Uterus (tissue), 2 donors: ENCODE measurements at regions not wholly inside any gene's neighbourhood (a gene's known extent, or its start where the extent isn't known, plus 50 kb on each side); places are given as distances from the start of the nearest gene placed in this dataset.

Experiments
- POLR2A ChIP-seq, 2 donors: fragments of 450-650 bp; IDR thresholded peaks; one replicate each; pipeline ENCODE4 v1.6.1; 2016; ENCODE audit warnings: antibody characterized with exemption in 2 of 2, mild to moderate bottlenecking in 1 of 2, moderate library complexity in 1 of 2
- TF ChIP-seq, protein P1 (sequence below), 4 experiments: fragments of 200-600 bp in 2 of 4; fragments of 450-650 bp in 2 of 4; sonication (generic) in 2 of 4; IDR thresholded peaks; one replicate each; pipeline ENCODE4 v1.5.1; 2016 to 2019; ENCODE audit warnings: antibody characterized with exemption in 4 of 4, mild to moderate bottlenecking in 2 of 4, moderate library complexity in 1 of 4

DNA sequence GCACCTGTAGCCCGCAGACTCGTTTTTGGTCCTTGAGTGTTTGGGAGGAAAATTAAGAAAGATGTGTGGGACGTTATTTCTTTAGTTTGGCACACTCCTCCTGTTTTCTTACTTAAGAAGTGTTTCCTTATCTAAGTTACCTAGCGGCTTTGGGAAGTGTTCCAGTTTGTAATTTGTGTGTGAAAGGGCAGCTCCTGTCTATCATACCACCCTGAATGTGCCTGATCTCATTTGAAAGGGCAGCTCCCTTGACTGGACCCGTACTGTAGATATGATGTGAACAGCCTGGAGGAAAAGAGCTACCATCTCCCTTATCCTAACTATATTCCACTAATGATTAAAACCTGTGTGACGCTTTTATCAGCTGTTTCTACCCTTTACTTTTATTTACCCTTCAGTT, 314.3 kb downstream of the CHRM3 start:
- TF ChIP-seq, protein P1, sequence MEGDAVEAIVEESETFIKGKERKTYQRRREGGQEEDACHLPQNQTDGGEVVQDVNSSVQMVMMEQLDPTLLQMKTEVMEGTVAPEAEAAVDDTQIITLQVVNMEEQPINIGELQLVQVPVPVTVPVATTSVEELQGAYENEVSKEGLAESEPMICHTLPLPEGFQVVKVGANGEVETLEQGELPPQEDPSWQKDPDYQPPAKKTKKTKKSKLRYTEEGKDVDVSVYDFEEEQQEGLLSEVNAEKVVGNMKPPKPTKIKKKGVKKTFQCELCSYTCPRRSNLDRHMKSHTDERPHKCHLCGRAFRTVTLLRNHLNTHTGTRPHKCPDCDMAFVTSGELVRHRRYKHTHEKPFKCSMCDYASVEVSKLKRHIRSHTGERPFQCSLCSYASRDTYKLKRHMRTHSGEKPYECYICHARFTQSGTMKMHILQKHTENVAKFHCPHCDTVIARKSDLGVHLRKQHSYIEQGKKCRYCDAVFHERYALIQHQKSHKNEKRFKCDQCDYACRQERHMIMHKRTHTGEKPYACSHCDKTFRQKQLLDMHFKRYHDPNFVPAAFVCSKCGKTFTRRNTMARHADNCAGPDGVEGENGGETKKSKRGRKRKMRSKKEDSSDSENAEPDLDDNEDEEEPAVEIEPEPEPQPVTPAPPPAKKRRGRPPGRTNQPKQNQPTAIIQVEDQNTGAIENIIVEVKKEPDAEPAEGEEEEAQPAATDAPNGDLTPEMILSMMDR (IDR thresholded peaks at IDR 0.05): no peak
- no peak for TF ChIP-seq POLR2A (IDR thresholded peaks at IDR 0.05)
